A673 (cell line): ENCODE measurements at regions not wholly inside any gene's neighbourhood (a gene's known extent, or its start where the extent isn't known, plus 50 kb on each side); places are given as distances from the start of the nearest gene placed in this dataset.

ENCODE experiments used
- BruUV-seq: library from RNA; stranded (reverse); fragments of 400-500 nt; replicated peaks from 2 replicates; lab custom pipeline; 2021; lab: Mats Ljungman, UMichigan
- CTCF ChIA-PET: fragments of 300-600 bp; sonication (Branson Sonifier 250); formaldehyde crosslinking; loops from one replicate; lab custom pipeline; 2022; ENCODE audit warnings: antibody characterized with exemption; lab: Charles Lee
- POLR2A ChIA-PET: fragments of 300-600 bp; sonication (Branson Sonifier 250); formaldehyde crosslinking; loops from one replicate; lab custom pipeline; 2022; ENCODE audit warnings: antibody characterized with exemption; ENCODE audit not compliant: low non-redundant PET; lab: Charles Lee
- DNase-seq: peaks from one replicate; pipeline ENCODE4 v3.0.0-alpha.2; 2015; ENCODE audit warnings: low spot score
- H3K27ac ChIP-seq: fragments of 200-600 bp; sonication (generic); 2 replicates; pipeline ENCODE4 v1.5.1; 2016; ENCODE audit warnings: mixed run types, low read depth, mild to moderate bottlenecking, mixed read lengths, antibody characterized with exemption, low read length; ENCODE audit not compliant: poor library complexity, severe bottlenecking
- H3K27me3 ChIP-seq: fragments of 200-600 bp; sonication (generic); replicated peaks from 2 replicates; pipeline ENCODE4 v1.6.1; 2017; ENCODE audit warnings: mixed run types, low read depth, mild to moderate bottlenecking, mixed read lengths, antibody characterized with exemption, low read length; ENCODE audit not compliant: insufficient read depth, poor library complexity
- H3K36me3 ChIP-seq: fragments of 200-600 bp; sonication (generic); 2 replicates; pipeline ENCODE4 v1.6.1; 2016; ENCODE audit warnings: mixed run types, mild to moderate bottlenecking, mixed read lengths, antibody characterized with exemption, low read length; ENCODE audit not compliant: insufficient read depth, poor library complexity, severe bottlenecking
- H3K4me1 ChIP-seq: fragments of 200-600 bp; sonication (generic); 2 replicates; pipeline ENCODE4 v1.6.1; 2017; ENCODE audit warnings: mixed run types, mild to moderate bottlenecking, mixed read lengths, antibody characterized with exemption, low read length; ENCODE audit not compliant: insufficient read depth, poor library complexity, severe bottlenecking
- H3K4me3 ChIP-seq: fragments of 200-600 bp; sonication (generic); 2 replicates; pipeline ENCODE4 v1.5.1; 2016; ENCODE audit warnings: low read depth, mixed run types, mild to moderate bottlenecking, mixed read lengths, low read length; ENCODE audit not compliant: poor library complexity, severe bottlenecking
- H3K9me3 ChIP-seq: fragments of 200-600 bp; sonication (generic); 2 replicates; pipeline ENCODE4 v1.6.1; 2016; ENCODE audit warnings: mixed run types, low read depth, mild to moderate bottlenecking, mixed read lengths, antibody characterized with exemption, low read length; ENCODE audit not compliant: poor library complexity, severe bottlenecking
- CTCF ChIP-seq: fragments of 300-800, 200-600 bp; sonication (generic); conservative IDR thresholded peaks from 2 replicates; pipeline ENCODE4 v1.5.1; 2017; ENCODE audit warnings: low read depth, mild to moderate bottlenecking, antibody characterized with exemption, low read length, moderate library complexity, mixed read lengths
- EZH2 ChIP-seq: fragments of 200-600 bp; sonication (generic); IDR thresholded peaks from 2 replicates; pipeline ENCODE4 v1.6.1; 2017; ENCODE audit warnings: borderline replicate concordance, low read depth, mild to moderate bottlenecking, mixed read lengths, antibody characterized with exemption, low read length; ENCODE audit not compliant: poor library complexity, severe bottlenecking
- intact Hi-C: fragments of 100-400 bp; cut with micrococcal nuclease; formaldehyde crosslinking; loops from one replicate; pipeline ENCODE4 v1.10.0; 2022; ENCODE audit not compliant: unreplicated experiment

GRCh38 chr2:23128684-23129292, 256.2 kb upstream of the KLHL29 start:
- ChIA-PET CTCF (no interaction called here), POLR2A (no interaction called here)
- Histone ChIP-seq H3K4me3 (no peak overlapping the region), H3K27ac (no peak overlapping the region), H3K9me3 (no peaks in the 10 kb centered on the region), H3K27me3 (peaks cover 19% of the 10 kb centered on the region), H3K4me1 (no peaks in the 10 kb centered on the region), H3K36me3 (no peaks in the 10 kb centered on the region)
- intact Hi-C loops: no loop called here
- BruUV-seq: no TSS peak
- TF ChIP-seq EZH2 (no peak), CTCF (no peak)
- no peak for DNase-seq

GRCh38 chr2:23131066-23131575, 253.9 kb upstream of the KLHL29 start:
- Histone ChIP-seq H3K9me3 (no peaks in the 10 kb centered on the region), H3K4me3 (no peak overlapping the region), H3K36me3 (no peaks in the 10 kb centered on the region), H3K4me1 (no peaks in the 10 kb centered on the region), H3K27ac (no peak overlapping the region), H3K27me3 (peaks cover 30% of the 10 kb centered on the region)
- intact Hi-C loops: no loop called here
- TF ChIP-seq EZH2: no peak
- TF ChIP-seq CTCF: no peak
- no TSS peak for BruUV-seq
- ChIA-PET POLR2A (no interaction called here), CTCF (no interaction called here)
- no peak for DNase-seq

- CTCF ChIA-PET: no interaction called here
- Histone ChIP-seq H3K4me3 (no peak overlapping the region), H3K9me3 (no peaks in the 10 kb centered on the region), H3K36me3 (no peaks in the 10 kb centered on the region), H3K4me1 (no peaks in the 10 kb centered on the region), H3K27me3 (peaks cover 38% of the 10 kb centered on the region), H3K27ac (no peak overlapping the region)
- intact Hi-C loops: no loop called here
- POLR2A ChIA-PET: no interaction called here
- no peak for TF ChIP-seq EZH2
- TF ChIP-seq CTCF: no peak
- BruUV-seq: no TSS peak
- DNase-seq: no peak
Measured at GRCh38 chr2:23132000-23132399, 253.0 kb upstream of the KLHL29 start.
